ENCODE measurements at regions not wholly inside any gene's neighbourhood (a gene's known extent, or its start where the extent isn't known, plus 50 kb on each side); places are given as distances from the start of the nearest gene placed in this dataset.

DNA sequence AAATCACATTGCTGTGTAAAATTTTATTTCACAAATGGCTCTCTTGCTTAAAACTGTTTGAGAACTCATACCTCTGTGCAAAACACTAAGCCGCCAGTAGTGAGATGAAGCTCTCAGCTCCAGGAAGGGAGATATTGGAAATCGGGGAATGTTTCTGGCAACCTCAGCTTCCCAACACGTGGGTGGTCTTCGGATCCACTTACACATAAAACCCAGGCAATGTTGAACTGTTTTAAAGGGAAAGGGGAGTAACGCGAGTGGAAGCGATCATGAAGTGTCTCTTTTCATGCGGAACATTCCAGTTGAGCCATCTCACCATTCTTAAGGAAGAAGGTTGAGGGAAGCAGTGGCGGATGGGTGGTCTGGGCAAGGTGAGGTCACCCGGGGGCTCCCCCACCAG is 136.8 kb downstream of the ASB1 start:
- DNase-seq = no peak

DNA sequence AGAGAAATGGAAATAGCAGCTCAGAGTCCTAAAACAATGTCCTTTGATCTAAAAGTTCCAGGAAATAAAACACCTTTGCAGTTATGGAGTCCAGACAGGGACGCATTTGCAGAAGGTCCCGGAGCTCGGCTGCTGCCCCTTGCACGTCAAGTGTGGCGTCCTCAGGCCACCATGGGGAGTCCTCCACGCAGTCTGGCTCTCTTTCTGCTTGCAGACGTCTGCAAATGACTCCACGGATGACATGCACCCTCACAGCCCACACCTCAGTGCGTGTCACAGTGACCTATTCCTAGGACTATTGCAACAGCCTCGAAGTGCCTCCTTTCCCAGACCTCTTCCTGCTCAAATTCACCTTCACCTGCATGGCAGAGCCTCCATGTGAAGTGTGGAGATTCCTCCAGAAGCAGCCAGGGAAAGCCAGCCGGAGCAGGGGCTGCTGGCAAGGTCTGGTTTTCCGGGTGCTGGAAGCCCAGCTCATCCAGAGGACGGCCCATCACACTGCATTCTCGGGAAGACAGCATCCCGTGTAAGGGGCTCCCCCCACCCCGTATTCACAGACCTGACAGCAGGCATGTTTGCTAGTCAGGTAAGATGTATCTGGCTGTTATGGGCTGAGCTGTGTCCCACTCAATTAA is 137.7 kb downstream of the ASB1 start:
- no peak for DNase-seq

DNA sequence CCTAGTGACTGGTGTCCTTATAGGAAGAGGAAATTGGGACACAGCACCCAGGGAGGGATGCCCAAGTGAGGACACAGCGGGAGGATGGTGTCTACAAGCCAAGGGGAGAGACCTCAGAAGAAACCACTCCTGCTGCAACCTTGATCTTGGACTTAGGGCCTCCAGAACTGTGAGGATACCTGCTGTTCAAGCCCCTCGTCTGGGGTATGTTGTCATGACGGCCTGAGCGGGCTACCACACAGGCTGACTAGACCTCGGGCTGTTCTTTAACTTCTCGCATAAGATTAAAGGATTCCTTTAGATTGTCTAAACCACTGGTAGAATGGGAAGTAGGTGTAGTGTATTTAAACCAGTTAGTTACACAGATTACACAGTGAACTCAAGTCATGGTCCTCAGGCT is 138.3 kb downstream of the ASB1 start:
- DNase-seq = no peak

DNA sequence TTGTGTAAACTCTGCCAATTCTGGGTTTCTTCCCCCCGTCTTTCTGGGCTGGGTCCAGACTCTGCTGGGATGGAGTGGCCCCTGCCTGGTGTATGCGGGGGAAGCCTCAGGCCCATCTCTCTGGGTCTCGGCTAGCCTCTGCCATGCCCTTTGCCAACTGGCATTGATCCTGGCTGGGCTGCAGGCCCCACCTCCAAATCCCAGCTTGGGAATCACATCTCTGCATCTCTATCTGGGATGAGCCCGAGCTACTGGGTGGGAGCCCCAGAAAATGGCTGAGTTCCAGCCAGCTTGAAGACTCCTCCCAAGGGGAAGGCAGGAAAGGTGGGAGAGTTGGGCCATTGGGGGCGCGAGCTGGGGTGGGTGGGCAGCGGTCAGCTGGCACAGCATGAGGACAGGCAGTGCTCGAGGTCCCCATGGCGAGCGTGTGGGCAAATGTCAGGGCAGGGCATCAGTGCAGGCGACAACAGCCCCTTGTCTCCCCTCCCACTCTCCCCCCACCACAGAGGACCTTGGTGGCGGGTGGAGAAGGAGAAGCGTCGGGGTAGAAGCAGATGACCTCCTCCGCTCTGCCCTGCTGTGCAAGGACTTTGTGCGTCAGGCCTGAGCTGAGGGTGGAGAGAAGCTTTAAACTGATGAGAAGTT is 139.4 kb downstream of the ASB1 start:
- no peak for DNase-seq

DNA sequence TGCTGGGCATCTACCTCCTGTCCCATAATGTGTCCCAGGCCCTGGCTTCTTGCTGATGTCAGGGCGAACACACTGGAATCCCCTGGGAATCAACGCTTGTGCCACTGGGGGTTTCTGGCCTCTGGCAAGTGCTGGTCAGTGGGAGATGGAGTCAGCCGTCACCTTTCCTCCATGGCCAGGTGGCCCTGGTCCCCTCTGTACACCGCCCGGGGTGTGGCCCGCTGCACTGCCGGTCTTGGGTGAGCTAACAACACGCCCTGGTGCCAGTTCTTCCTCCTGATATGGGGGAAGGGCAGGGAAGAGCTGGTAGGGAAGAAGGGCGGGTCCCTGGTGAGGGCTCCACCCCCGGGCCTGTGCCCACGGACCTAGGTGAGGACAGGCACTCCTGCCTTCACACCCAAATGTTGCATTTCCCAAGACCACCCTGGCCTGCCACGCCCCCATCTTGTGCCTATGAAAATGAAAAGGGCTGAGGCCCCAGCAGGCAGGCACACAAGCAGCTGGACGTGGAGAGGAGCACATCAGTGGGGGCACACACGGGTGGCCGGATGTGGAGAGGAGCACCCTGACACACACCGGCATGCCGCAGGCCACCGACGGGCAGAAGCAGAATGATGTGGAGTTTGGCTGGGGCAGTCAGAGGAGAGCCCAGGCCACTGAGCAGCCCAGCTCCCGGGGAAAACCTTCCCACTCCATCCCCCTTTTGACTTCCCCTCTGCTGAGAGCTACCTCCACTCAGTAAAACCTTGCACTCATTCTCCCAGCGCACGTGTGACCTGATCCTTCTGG is 140.5 kb downstream of the ASB1 start:
- DNase-seq = no peak

DNA sequence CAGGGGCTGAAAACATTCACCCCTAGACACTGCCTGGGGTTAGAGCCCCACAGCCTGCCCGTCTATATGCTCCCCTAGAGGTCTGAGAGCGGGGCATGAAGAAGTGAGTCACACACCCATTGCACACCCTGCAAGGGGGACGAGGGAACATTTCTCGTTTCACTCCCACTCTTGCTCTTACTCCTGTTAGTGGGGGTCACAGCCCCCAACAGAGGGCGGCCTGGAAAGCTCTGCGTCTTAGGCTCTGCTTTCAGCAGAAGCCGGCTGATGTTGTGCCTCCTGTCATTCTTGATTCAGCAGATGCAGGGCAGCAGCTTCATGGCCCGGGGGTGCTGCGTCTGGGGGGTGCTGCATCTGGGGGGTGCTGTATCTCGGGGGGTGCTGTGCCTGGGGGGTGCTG is 141.3 kb downstream of the ASB1 start:
- DNase-seq = no peak

DNA sequence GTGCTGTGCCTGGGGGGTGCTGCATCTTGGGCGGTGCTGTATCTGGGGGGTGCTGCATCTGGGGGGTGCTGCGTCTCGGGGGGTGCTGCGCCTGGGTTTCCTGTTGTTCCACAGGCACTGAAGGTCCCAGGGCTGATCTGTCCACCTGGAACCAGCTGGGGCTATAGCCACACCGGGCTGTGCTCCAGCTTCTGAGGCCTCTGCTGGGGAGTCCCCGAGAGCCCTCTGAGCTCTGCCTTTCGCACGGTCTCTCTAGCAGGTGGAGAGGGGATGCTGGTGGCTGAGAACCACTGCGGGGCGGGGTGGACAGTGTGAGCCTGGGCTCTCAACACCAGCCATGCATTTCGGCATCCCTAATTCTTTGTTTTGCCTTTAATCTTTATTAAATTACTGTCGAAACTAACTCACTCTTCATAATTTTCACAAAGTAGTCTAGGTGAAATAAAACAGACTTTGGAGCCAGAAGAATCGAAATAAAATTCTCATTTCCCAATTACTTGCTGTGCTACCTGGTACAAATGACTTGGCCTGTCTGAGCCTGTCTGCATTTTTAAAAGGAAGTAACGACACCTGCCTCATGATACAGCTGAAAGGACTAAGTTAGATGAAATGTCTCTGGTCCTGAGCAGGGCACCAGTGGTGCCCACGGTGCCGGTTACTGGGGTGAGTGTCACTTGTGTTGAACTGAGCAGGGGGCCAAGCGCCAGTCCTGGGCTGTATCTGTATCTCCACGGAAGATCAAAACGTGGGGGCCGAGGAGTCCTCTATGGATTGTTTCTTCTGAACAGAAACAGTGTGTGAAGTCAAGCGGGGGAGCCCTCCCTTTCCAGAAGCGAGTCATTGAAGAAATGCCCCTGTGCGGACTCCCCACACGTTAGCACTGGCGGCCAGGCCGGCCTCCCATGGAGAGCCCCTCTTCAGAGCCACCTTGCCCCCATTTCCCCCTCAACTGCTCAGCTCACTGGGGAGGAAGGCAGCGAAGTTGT is 142.0 kb downstream of the ASB1 start:
- DNase-seq = no peak

DNA sequence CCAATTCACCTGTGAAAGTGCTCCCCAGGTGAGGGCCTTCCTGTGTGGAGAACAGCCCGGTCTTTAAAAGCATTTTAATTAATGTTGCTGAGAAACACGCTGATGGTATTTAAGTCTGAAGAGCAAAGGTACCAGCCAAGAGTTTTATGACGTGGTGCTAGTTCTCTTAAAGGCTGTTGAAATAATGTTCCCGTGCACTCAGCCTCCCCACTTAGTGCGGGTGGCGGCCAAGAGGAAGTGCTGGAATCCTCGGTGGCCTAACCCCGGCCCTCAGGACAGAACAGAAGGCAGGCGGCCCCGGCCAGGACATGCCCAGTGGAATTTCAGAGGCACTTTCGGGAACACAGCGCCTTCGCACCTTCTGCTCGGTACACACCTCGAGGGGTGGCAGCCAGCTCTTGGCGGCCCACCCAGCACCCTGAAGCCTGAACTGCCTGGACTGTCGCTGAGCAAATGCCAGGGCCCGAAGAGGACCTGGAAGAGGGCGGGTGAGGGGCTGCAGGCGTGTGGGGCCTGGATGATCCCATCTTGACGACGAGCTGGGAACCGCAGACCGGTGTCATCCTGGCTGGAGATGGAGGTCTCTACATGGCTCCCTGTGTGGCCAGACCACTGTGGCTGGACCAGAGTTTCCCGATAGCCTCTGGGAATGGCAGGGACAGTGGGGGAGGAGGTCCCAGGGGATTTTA is 142.9 kb downstream of the ASB1 start:
- DNase-seq = no peak

DNA sequence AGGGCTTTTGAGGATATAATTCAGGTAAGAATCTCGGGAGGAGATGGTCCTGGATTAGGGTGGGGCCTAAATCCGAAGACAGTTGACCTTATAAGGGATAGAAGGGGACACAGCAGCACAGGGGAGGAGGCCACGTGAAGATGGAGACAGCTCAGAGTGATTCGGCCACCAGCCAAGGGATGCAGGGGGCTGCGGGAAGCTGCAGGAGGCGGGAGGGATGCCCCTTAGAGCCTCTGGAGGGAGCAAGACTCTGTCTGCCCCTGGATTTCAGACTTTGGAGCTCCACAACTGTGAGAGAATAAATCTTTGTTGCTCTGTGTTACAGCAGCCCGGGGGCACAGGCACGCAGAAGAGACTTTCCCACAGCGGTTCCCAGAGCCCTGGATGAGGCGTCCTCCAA is 143.7 kb downstream of the ASB1 start:
- no peak for DNase-seq

DNA sequence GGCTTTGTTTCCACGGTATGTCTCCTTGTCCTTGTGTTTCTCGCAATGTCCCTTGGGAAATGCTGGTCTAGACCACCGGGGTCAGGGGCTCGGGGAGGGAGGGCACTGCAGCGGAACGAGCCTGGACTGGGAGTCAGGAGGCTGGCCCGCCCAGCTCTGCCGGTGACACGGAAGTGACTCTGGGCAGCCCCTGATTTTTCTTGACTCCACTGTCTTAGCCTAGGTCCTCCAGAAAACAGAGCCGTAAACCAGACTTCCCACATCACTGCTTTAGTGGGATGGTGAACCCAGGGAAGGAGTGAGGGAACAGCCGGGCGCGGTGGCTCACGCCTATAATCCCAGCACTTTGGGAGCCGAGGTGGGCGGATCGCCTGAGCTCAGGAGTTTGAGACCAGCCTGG is 144.2 kb downstream of the ASB1 start:
- DNase-seq = no peak

DNA sequence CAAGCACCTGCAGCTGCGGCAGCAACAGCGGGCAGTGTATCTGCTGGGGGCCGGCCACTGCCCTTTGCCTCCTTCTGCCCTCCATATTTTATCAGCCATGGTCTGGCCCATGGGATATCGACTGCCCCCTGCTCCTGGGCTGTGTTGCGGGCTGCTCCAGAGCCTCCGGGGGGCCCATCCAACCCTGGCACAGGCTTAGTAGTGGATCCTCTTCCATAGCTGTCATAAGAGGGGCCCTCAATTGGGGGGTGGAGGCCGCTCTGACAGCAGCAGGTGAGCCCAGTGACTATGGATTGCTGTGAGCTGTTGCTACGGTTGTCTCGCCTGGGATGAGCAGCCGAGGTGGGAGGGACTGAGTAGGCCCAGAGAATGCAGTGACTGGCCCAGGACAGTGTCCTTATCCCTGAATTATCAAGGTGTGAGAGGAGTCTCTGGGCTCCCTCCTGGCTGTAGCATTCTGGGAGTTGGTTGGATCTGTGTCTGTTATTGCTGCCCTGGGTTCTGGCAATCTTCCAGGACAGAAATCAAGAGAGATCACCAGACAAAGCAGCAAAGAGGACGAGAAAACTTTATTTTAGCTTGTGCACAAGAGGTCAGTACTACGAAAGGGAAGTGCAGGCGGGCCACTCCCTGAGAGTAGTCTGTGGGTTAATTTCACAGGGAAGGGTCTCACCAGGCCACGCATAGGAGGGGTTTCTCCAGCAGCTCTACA is 145.1 kb downstream of the ASB1 start:
- DNase-seq = no peak

DNA sequence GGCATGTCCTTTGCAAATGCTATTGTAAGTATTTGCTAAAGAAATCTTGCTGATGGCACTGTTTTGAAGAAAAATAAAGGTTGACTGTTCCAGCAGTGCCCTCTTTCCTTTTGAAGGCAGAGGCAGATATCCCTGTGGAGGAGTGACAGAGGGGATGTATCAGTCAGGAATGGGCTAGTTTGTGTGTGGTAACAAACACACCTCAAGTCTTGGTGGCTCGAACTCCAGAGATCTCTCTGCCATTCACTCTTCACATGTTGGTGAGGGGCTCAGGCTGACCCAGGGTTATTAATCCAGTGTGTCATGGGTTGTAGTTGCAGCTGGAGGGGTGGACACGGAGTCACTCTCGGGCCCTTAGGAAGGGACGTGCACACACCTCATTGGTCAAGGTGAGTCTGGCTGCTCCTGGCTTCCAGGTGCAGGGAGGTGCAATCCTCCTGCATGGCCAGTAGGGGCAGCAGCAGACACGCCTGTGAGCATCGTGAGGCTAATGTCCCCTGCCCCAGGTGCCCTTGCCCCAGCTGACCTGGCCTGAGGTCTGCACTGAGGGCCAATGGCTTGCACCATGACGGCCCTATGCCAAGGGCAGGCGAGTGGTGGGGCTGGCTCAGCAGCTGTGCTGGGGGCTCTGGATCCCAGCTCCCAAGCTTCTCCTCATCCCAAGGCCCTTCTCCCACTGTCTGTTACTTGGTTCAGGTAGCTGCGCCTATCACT is 146.5 kb downstream of the ASB1 start:
- no peak for DNase-seq

DNA sequence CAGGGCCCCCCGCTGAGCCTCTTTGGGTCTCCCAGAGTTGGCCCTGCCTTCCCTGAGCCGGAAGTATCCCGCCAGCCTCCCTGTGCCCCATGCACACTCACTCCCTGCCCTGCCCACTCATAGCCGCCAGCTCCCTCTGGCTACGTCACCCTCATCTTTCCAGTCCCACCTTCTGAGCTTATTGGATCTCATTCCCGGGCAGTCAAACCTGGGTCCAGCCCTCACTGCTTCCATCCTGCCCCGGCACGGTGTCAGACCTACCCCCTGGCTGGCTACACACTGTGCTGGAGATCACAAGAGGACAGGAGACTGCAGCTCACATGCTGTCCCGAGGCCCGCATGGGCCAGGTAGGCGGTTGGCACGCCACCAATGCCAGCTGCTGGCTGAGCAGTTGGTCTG is 147.2 kb downstream of the ASB1 start:
- DNase-seq = no peak

DNA sequence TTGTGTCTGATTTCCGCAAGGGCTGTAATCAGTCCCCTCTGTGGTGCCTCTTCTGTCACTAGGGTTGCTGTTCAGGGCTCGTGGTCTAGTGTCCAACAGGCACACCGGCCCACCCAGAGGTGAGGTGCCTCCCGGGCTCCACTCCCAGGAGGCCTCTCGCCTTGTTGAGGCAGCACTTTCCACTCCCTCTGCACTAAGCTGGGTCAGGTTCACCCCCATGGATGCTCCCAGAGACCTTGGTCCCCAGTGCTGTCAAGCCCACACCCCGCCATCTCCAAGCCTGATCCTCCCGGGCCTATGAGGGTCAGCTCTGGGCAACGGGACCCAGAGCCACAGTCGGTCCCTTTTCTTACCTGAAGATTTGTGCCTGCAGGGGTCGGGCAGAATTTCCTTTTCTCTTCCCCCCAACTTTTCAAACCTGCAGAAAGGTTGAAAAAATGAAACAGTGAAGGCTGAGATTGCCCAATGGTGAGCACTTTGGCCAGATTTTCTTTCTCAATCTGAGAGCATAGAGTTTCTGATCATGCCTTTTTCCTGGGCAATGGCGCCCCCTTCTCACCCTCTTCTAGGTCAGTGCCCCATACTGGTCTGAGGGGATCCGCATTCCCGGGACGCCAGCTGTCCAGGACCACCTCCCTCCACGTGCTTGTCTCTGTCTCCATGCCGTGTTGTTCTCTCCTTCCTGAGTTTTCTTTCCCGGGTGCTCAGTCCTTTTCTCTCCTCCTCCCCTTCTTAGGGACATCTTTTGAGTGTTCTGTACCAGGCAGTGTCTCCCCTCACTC is 148.0 kb downstream of the ASB1 start:
- DNase-seq = no peak

DNA sequence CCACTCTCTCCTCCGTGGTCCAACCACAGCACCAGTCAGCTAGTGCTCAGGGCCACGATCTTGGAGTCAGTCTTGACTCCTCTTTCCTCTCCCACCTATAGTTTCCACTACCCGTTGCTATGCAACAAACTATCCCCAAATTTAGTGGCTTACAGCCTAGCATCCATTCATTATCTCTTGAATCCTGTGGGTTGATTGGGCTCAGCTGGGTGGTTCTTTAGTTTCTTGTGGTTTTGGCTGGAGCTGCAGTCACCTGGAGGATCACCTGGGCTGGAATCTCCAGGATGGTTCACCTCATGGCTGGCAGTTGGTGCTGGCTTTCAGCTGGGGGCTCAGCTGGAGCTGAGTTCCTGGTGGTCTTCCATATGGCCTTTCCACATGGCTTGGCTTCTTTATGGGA is 149.9 kb downstream of the ASB1 start:
- no peak for DNase-seq

DNA sequence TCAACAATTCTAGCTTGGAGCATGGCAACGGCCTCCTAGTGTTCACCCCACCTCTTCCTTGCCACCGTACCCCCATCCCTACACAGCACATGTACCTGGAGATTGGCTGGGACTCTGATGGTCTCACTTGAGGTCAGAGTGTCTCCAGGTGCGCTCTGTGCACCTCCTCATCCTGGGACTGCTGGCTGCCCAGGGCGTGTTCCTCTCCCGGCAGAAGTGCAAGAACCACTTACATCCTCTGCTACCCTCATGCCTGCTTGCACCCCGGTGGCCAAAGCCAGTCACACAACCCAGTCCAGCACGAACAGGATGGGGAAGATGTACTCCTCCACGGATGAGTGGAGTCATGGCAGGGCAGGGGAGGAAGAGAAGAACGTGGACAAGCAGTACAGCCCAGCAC is 151.5 kb downstream of the ASB1 start:
- DNase-seq = no peak

DNA sequence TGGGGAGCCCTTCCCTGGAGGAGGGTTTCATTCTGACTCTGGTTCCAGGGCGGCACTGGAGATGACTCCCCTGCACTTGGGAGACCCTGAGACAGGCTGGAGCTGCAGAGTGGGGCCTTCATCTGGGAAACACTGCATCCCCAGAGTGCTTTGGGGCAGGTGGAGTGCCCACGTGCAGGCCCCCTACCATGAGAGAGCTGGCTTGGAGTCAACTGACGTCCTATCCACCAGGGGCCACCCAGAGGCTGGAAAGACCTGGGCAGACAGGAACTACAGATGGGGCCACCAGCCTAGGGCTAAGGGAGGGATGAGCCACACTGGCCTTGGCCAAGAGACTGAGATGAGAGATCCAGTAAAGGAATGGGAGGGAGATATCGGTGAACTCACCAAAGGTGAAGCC is 153.8 kb downstream of the ASB1 start:
- no peak for DNase-seq

DNA sequence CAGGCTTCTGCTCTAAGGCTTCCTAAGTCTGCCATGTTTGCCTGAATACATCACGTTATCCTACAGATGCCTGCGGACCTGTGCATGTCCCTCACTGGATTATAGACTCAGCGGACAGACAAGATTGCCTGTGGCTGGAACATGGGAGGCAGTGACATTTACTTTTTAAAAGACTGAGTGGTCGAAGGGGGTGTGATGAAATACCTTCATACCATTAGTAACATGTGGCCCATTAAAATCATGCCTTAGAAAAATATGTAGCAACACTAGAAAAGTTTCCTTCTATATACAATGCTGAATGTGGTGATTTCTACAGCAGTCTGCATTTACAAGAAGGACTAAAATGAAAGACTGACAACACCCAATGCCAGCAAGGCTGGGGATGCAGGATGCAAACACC is 154.4 kb downstream of the ASB1 start:
- no peak for DNase-seq

DNA sequence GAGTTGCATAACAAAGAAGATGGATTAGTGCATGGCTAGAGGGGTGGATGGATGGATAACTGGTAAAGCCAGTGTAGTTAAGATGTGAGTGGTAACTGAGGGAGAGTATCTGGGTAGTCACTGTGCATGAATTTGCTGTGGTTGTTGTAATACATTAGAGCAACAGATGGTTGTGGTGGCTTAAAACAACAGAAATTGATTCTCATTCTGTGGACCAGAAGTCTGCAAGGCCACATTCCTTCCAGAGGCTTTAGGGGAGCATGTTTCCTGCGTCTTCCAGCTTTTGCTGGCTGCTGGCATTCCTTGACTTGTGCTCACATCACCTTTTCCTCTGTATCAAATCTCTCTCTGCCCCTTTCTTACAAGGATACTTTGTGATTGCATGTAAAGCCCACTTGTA is 155.4 kb downstream of the ASB1 start:
- DNase-seq = no peak

DNA sequence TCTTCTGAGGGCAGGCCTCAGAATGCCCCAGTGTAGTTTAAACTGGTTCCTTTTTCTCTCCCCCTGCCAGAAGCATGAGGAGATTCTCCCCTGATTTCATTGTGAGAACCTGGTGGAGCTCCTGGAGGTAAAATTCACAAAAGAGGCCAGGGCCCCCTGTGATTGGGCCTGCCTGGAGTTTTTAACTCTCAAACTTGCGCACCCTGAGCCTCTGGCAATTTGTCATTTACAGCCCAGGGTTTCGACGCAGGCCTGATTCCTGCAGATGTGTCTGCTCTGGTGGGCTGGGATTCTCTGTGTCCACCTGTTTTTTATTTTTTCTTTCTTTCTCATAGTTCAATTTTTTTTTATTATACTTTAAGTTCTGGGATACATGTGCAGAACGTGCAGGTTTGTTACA is 157.9 kb downstream of the ASB1 start:
- DNase-seq = no peak

Measured in NCI-H1105 (cell line).